CD14-positive monocyte (primary cell): ENCODE measurements at regions not wholly inside any gene's neighbourhood (a gene's known extent, or its start where the extent isn't known, plus 50 kb on each side); places are given as distances from the start of the nearest gene placed in this dataset.
"Not testable (repeated sequence)": the region's sequence is repeated elsewhere in the genome, so short reads cannot be mapped to it uniquely, and the experiment has no call there.

Experiments used
- DNase-seq, 3 donors: peaks; one replicate each; pipeline ENCODE4 v3.0.0-alpha.2; 2011 to 2022
- H2AFZ ChIP-seq: 2 replicates; pipeline ENCODE4 v1.6.0; 2012; ENCODE audit warnings: mild to moderate bottlenecking, low read depth, low read length, inconsistent platforms; ENCODE audit not compliant: insufficient read depth, poor library complexity, severe bottlenecking
- H3K27ac ChIP-seq, 2 donors: 1 replicate in 1 of 2; 2 replicates in 1 of 2; pipeline ENCODE4 v1.5.1; 2012 to 2013; ENCODE audit warnings: low read length in 2 of 2, control low read depth in 1 of 2, inconsistent platforms in 1 of 2, low read depth in 1 of 2, mild to moderate bottlenecking in 1 of 2
- H3K27me3 ChIP-seq, 2 donors: one replicate each; pipeline versions ENCODE4 v1.6.0 to v1.6.1; 2011 to 2013; ENCODE audit warnings: low read length in 2 of 2; ENCODE audit not compliant: control insufficient read depth in 2 of 2, insufficient read depth in 2 of 2
- H3K36me3 ChIP-seq, 2 donors: replicated peaks in 1 of 2; 1 replicate in 1 of 2; 2 replicates in 1 of 2; pipeline versions ENCODE4 v1.5.1 to v1.6.1; 2012 to 2013; ENCODE audit warnings: low read length in 2 of 2, control low read depth in 1 of 2, inconsistent platforms in 1 of 2, mild to moderate bottlenecking in 1 of 2; ENCODE audit not compliant: insufficient read depth in 2 of 2, control insufficient read depth in 1 of 2
- H3K4me1 ChIP-seq, 2 donors: 1 replicate in 1 of 2; 2 replicates in 1 of 2; pipeline versions ENCODE4 v1.5.1 to v1.6.1; 2012 to 2013; ENCODE audit warnings: low read length in 2 of 2, control low read depth in 1 of 2, inconsistent platforms in 1 of 2, mild to moderate bottlenecking in 1 of 2, moderate library complexity in 1 of 2; ENCODE audit not compliant: insufficient read depth in 2 of 2, control insufficient read depth in 1 of 2
- H3K4me2 ChIP-seq: replicated peaks from 2 replicates; pipeline ENCODE3; 2012; ENCODE audit warnings: low read length, moderate library complexity, mild to moderate bottlenecking; ENCODE audit not compliant: poor library complexity, severe bottlenecking; ENCODE audit errors: extremely low read depth
- H3K4me3 ChIP-seq, 3 experiments: fragments of 200-600 bp in 1 of 3; sonication (generic) in 1 of 3; replicated peaks in 1 of 3; 1 replicate in 2 of 3; 2 replicates in 1 of 3; pipeline ENCODE4 v1.5.1; 2011 to 2013; ENCODE audit warnings: low read length in 3 of 3, mild to moderate bottlenecking in 3 of 3, control low read depth in 2 of 3, low read depth in 2 of 3, inconsistent platforms in 1 of 3, moderate library complexity in 1 of 3
- H3K79me2 ChIP-seq: 2 replicates; pipeline ENCODE4 v1.6.0; 2012; ENCODE audit warnings: mild to moderate bottlenecking, control low read depth, inconsistent platforms, low read length, moderate library complexity; ENCODE audit not compliant: insufficient read depth
- H3K9ac ChIP-seq: 2 replicates; pipeline ENCODE4 v1.6.0; 2017; ENCODE audit warnings: low read length, mild to moderate bottlenecking; ENCODE audit not compliant: insufficient read depth, poor library complexity, severe bottlenecking
- H3K9me3 ChIP-seq, 2 donors: replicated peaks in 1 of 2; 1 replicate in 1 of 2; 2 replicates in 1 of 2; pipeline versions ENCODE4 v1.5.1 to v1.6.1; 2012 to 2013; ENCODE audit warnings: low read length in 2 of 2, control low read depth in 1 of 2; ENCODE audit not compliant: control insufficient read depth in 1 of 2, insufficient read depth in 1 of 2
- H4K20me1 ChIP-seq: 2 replicates; pipeline ENCODE4 v1.6.0; 2012; ENCODE audit warnings: mild to moderate bottlenecking, low read length, control low read depth, moderate library complexity; ENCODE audit not compliant: insufficient read depth
- H3K27ac Mint-ChIP-seq, 7 donors: one replicate each; pipeline ENCODE4 v1.8.0; 2020; ENCODE audit warnings: mild to moderate bottlenecking in 7 of 7, mixed read lengths in 7 of 7, moderate library complexity in 6 of 7, inconsistent platforms in 2 of 7
- H3K27me3 Mint-ChIP-seq, 3 donors: one replicate each; pipeline ENCODE4 v1.8.0; 2021 to 2022; ENCODE audit warnings: low read depth in 3 of 3, mild to moderate bottlenecking in 3 of 3, mixed read lengths in 3 of 3, moderate library complexity in 3 of 3, inconsistent platforms in 1 of 3
- H3K36me3 Mint-ChIP-seq, 2 donors: one replicate each; pipeline ENCODE4 v1.8.0; 2020; ENCODE audit warnings: mixed read lengths in 2 of 2, inconsistent platforms in 1 of 2, mild to moderate bottlenecking in 1 of 2
- H3K4me1 Mint-ChIP-seq: one replicate; pipeline ENCODE4 v1.8.0; 2020; ENCODE audit warnings: mild to moderate bottlenecking, mixed read lengths
- H3K4me3 Mint-ChIP-seq, 2 donors: one replicate each; pipeline ENCODE4 v1.8.0; 2020; ENCODE audit warnings: mild to moderate bottlenecking in 2 of 2, mixed read lengths in 2 of 2, moderate library complexity in 1 of 2
- H3K9me3 Mint-ChIP-seq, 7 donors: one replicate each; pipeline ENCODE4 v1.8.0; 2020 to 2022; ENCODE audit warnings: mixed read lengths in 7 of 7, mild to moderate bottlenecking in 6 of 7, moderate library complexity in 6 of 7, inconsistent platforms in 2 of 7
- WGBS: methylation state at CpG from one replicate; pipeline ENCODE4 v1.1.5; 2013; ENCODE audit warnings: missing lambda C conversion rate; ENCODE audit not compliant: insufficient coverage; 5-methylcytosine and 5-hydroxymethylcytosine counted together
- intact Hi-C, 2 donors: fragments of 100-400 bp; cut with micrococcal nuclease; formaldehyde crosslinking; loops; one replicate each; pipeline versions ENCODE4 v1.15.0 to v1.15.1; 2023
- TF ChIP-seq, protein P1 (sequence below): fragments of 200-600 bp; IDR thresholded peaks from one replicate; pipeline ENCODE4 v1.8.0; 2022; ENCODE audit warnings: antibody characterized with exemption, mild to moderate bottlenecking

DNA sequence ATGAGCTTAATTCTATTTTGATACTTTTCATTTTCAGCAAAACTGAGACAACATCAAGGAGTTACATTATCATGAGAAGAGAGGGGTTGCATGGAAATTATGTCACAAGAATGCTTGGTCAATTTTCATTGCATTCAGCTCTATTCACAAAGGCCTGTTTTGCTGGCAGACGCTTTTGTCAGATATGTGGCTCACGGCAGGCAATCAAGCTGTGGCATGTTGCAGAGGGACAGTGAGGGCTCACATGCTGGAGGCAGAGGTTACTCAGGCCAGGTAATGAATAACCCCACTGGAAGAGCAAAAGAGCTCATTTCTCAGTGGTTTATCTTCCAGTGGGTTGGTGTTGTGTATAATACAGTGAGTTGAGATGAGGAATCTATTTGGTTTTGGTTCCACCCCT, 98.7 kb upstream of the RBFOX1 start:
- Mint-ChIP-seq H3K4me1 (no peaks in the 10 kb centered on the region), H3K36me3 (no peaks in the 10 kb centered on the region), H3K9me3 (peaks cover 0 to 2% (median 0%) of the 10 kb centered on the region in 7 donors), H3K4me3 (no peak overlapping the region), H3K27me3 (peaks cover 0 to 1% (median under 1%) of the 10 kb centered on the region in 3 donors), H3K27ac (no peak overlapping the region)
- intact Hi-C loops = no loop called here
- H3K9me3 ChIP-seq = no peaks in the 10 kb centered on the region
- no peak overlapping the region for H3K9ac ChIP-seq
- H3K27me3 ChIP-seq = no peaks in the 10 kb centered on the region
- WGBS = 87% methylated on average over 2 of the region's 2 CpGs
- no peak overlapping the region for H3K27ac ChIP-seq
- H3K36me3 ChIP-seq = no peaks in the 10 kb centered on the region
- no peaks in the 10 kb centered on the region for H3K4me1 ChIP-seq
- no peaks in the 10 kb centered on the region for H3K79me2 ChIP-seq
- H2AFZ ChIP-seq = no peak overlapping the region
- TF ChIP-seq, protein P1, sequence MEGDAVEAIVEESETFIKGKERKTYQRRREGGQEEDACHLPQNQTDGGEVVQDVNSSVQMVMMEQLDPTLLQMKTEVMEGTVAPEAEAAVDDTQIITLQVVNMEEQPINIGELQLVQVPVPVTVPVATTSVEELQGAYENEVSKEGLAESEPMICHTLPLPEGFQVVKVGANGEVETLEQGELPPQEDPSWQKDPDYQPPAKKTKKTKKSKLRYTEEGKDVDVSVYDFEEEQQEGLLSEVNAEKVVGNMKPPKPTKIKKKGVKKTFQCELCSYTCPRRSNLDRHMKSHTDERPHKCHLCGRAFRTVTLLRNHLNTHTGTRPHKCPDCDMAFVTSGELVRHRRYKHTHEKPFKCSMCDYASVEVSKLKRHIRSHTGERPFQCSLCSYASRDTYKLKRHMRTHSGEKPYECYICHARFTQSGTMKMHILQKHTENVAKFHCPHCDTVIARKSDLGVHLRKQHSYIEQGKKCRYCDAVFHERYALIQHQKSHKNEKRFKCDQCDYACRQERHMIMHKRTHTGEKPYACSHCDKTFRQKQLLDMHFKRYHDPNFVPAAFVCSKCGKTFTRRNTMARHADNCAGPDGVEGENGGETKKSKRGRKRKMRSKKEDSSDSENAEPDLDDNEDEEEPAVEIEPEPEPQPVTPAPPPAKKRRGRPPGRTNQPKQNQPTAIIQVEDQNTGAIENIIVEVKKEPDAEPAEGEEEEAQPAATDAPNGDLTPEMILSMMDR = no peak
- H4K20me1 ChIP-seq = no peaks in the 10 kb centered on the region
- no peak overlapping the region for H3K4me3 ChIP-seq
- no peak for DNase-seq
- H3K4me2 ChIP-seq = no peak overlapping the region

DNA sequence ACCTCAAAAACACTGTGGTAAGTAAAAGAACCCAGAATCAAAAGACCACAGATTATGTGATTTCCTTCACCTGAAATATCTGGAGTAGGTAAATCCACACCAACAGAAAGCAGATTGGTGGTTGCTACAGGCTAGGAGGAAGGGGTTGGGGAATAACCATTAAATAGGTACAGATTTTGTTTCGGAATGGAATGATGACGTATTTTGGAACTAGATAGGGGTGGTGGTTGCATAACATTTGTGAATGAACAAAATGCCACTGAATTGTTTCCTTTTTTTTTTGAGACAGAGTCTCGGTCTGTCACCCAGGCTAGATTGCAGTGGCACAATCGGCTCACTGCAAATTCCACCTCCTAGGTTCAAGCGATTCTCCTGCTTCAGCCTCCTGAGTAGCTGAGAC, 100.9 kb upstream of the RBFOX1 start:
- Histone ChIP-seq H3K4me1 (no peaks in the 10 kb centered on the region), H3K4me3 (no peak overlapping the region), H3K9ac (no peak overlapping the region), H3K27ac (no peak overlapping the region), H4K20me1 (no peaks in the 10 kb centered on the region), H2AFZ (no peak overlapping the region), H3K27me3 (no peaks in the 10 kb centered on the region), H3K36me3 (no peaks in the 10 kb centered on the region), H3K79me2 (no peaks in the 10 kb centered on the region), H3K9me3 (peaks cover 0 to 3% of the 10 kb centered on the region in 2 donors), H3K4me2 (no peak overlapping the region)
- H3K36me3 Mint-ChIP-seq = no peaks in the 10 kb centered on the region
- peaks cover 0 to 5% (median 0%) of the 10 kb centered on the region in 3 donors for H3K27me3 Mint-ChIP-seq
- intact Hi-C loops = no loop called here
- H3K9me3 Mint-ChIP-seq = peaks cover 0 to 5% (median 0%) of the 10 kb centered on the region in 7 donors
- DNase-seq = no peak
- TF ChIP-seq, protein P1 = no peak
- H3K4me3 Mint-ChIP-seq = no peak overlapping the region
- WGBS = 100% methylated on average over 1 of the region's 5 CpGs
- no peaks in the 10 kb centered on the region for H3K4me1 Mint-ChIP-seq
- H3K27ac Mint-ChIP-seq = no peak overlapping the region

- H3K4me1 ChIP-seq, H3K36me3 Mint-ChIP-seq, H2AFZ ChIP-seq, H3K36me3 ChIP-seq, H3K4me3 Mint-ChIP-seq, H3K9me3 ChIP-seq, H3K4me2 ChIP-seq, H3K4me3 ChIP-seq, H3K27me3 Mint-ChIP-seq, H3K9ac ChIP-seq, intact Hi-C loops, H3K27ac ChIP-seq, H3K4me1 Mint-ChIP-seq, H3K9me3 Mint-ChIP-seq, H3K27ac Mint-ChIP-seq, H3K27me3 ChIP-seq, H4K20me1 ChIP-seq, H3K79me2 ChIP-seq, DNase-seq: not testable (repeated sequence)
- 27% methylated on average over 1 of the region's 3 CpGs for whole genome bisulfite sequencing
These were observed 103.0 kb upstream of the RBFOX1 start for GRCh38 chr16:7229433-7230218.
